Ovary (tissue), 7 donors: ENCODE measurements at regions not wholly inside any gene's neighbourhood (a gene's known extent, or its start where the extent isn't known, plus 50 kb on each side); places are given as distances from the start of the nearest gene placed in this dataset.

ENCODE experiments used
- DNase-seq, 5 donors: peaks; one replicate each; pipeline ENCODE4 v3.0.0-alpha.2; 2019 to 2020
- H3K27ac ChIP-seq, 2 donors: fragments of 200-600 bp; one replicate each; pipeline versions ENCODE4 v1.5.1 to v1.8.0; 2019 to 2022
- H3K27me3 ChIP-seq: fragments of 200-600 bp; one replicate; pipeline ENCODE4 v1.8.0; 2022
- H3K36me3 ChIP-seq: fragments of 200-600 bp; sonication (generic); one replicate; pipeline ENCODE4 v1.5.1; 2019
- H3K4me1 ChIP-seq: one replicate; pipeline ENCODE4 v1.8.1; 2013; ENCODE audit warnings: mild to moderate bottlenecking, moderate library complexity; ENCODE audit not compliant: insufficient read depth
- H3K4me3 ChIP-seq: fragments of 200-600 bp; sonication (generic); one replicate; pipeline ENCODE4 v1.5.1; 2017
- H3K9me3 ChIP-seq, 2 donors: fragments of 200-600 bp in 1 of 2; sonication (generic) in 1 of 2; one replicate each; pipeline versions ENCODE4 v1.5.1 to v1.8.1; 2013 to 2019; ENCODE audit warnings: mild to moderate bottlenecking in 1 of 2, moderate library complexity in 1 of 2
- EP300 ChIP-seq: sonication (generic); formaldehyde crosslinking; IDR thresholded peaks from one replicate; pipeline ENCODE4 v1.6.1; 2017; ENCODE audit warnings: antibody characterized with exemption
- POLR2A ChIP-seq: fragments of 450-650 bp; IDR thresholded peaks from one replicate; pipeline ENCODE4 v1.6.1; 2017; ENCODE audit warnings: antibody characterized with exemption, mild to moderate bottlenecking, moderate library complexity
- WGBS, 3 donors: extraction: QIAGEN DNeasy Blood & Tissue Kit in 1 of 3; methylation state at CpG; one replicate each; pipeline versions ENCODE4 v1.1.5 to v1.1.7; 2013 to 2017; 5-methylcytosine and 5-hydroxymethylcytosine counted together
- intact Hi-C, 4 donors: fragments of 100-400 bp; cut with DNase I; formaldehyde crosslinking; loops; one replicate each; pipeline versions ENCODE4 v1.11.0 to v1.15.1; 2022 to 2023
- TF ChIP-seq, protein P1 (sequence below), 3 donors: fragments of 450-650 bp in 2 of 3; fragments of 200-600 bp in 1 of 3; IDR thresholded peaks; one replicate each; pipeline versions ENCODE4 v1.5.1 to v1.8.0; 2016 to 2022; ENCODE audit warnings: antibody characterized with exemption in 3 of 3, mild to moderate bottlenecking in 1 of 3
- donor health status: DM: no; HTN: no; CAD: no; lungs with moderate emphysema.
- donor health status: DM: no; HTN: no; CAD: no.
- donor health status: Bipolar disorder and iron deficiency.
- donor health status: DM: no; HTN: no; CAD: no.
- donor health status: DM: yes; HTN: yes; CAD: no.

DNA sequence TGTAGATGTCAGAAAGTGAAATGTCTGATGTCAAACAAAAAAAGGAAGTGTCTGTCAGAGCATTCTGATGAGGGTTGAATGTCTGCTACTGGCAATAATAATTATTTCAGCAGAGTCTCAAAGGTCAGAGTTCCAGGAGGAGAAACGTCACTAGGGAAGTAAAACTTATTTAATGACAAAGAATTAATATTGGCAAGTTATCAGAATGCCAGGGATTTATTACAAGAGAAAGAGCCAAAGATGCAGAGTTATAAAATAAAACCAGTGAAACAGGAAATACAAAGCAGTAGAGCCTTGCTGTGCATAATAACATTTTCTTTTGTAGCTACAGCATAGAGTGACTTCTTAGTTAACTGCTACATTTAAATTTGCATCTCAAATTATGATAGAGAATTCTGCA lies 504.0 kb upstream of the LRRC4C start:
- 0 to 25% (median 14%) methylated on average over 1 of the region's 1 CpG for WGBS, 3 donors
- DNase-seq: no peak
- no peaks in the 10 kb centered on the region for H3K36me3 ChIP-seq
- no peaks in the 10 kb centered on the region for H3K27me3 ChIP-seq
- no peaks in the 10 kb centered on the region for H3K9me3 ChIP-seq
- H3K4me3 ChIP-seq: no peak overlapping the region
- TF ChIP-seq, protein P1, sequence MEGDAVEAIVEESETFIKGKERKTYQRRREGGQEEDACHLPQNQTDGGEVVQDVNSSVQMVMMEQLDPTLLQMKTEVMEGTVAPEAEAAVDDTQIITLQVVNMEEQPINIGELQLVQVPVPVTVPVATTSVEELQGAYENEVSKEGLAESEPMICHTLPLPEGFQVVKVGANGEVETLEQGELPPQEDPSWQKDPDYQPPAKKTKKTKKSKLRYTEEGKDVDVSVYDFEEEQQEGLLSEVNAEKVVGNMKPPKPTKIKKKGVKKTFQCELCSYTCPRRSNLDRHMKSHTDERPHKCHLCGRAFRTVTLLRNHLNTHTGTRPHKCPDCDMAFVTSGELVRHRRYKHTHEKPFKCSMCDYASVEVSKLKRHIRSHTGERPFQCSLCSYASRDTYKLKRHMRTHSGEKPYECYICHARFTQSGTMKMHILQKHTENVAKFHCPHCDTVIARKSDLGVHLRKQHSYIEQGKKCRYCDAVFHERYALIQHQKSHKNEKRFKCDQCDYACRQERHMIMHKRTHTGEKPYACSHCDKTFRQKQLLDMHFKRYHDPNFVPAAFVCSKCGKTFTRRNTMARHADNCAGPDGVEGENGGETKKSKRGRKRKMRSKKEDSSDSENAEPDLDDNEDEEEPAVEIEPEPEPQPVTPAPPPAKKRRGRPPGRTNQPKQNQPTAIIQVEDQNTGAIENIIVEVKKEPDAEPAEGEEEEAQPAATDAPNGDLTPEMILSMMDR (IDR thresholded peaks at IDR 0.05): no peak
- TF ChIP-seq EP300: no peak
- TF ChIP-seq POLR2A: no peak
- no peak overlapping the region for H3K27ac ChIP-seq
- intact Hi-C loops: no loop called here
- no peaks in the 10 kb centered on the region for H3K4me1 ChIP-seq

DNA sequence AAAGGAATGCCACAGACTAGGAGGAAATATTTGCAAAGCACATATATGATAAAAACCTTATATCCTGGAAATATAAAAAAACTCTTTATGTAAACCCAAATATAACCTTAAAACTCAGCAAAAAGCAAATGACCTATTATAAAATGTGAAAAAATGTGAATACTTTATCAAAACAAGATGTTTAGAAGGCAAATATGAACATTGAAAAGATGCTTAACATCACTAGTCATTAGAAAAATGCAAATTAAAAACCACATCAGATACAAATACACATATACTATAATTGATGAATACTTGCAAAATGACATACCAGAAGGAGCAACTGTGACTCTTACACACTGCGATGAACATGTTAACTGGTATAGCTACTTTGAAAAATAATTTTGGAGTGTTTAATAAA lies 511.2 kb upstream of the LRRC4C start:
- intact Hi-C loops: no loop called here
- Histone ChIP-seq H3K4me1 (no peaks in the 10 kb centered on the region), H3K4me3 (no peak overlapping the region), H3K36me3 (no peaks in the 10 kb centered on the region), H3K27ac (no peak overlapping the region), H3K27me3 (no peaks in the 10 kb centered on the region), H3K9me3 (no peaks in the 10 kb centered on the region)
- 92 to 100% (median 96%) methylated on average over 1 of the region's 1 CpG for WGBS, 3 donors
- TF ChIP-seq EP300: no peak
- no peak for DNase-seq

DNA sequence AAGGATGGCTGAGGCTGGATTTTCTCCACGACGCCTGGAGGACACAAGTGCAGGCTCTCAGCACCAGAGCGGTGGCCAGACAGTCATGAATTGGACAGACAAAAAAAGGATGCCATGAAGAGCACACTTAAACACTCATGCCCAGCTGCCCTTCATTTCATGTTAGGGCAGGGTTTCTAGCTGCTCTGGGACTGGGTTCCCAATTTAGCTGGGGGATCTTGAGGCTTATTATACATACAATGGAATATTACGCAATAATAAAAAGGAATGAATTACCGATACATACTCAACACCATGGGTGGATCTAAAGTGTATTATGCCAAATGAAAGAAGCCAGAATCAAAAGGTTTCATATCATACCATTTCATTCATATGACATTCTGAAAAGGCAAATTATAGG lies 512.1 kb upstream of the LRRC4C start:
- no peaks in the 10 kb centered on the region for H3K27me3 ChIP-seq
- intact Hi-C loops: no loop called here
- no peak for TF ChIP-seq POLR2A
- TF ChIP-seq, protein P1 (IDR thresholded peaks at IDR 0.05): no peak
- TF ChIP-seq EP300: no peak

DNA sequence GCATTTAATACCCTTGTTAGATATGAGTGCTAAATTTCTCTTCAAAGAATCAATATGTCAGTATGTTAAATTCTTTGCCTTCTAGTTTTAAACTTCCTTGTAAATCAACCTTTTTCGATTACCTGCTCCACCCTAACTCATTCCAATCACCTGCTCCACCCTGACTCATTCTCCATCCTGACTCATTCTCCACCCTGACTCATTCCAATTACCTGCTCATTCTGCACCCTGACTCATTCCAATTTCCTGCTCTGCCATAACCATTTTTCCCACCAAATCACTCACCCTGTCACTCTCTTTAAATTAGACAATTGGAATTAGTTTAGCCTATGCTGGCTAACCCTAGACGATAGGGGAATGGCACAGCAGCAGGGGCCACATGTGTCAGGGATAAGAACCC lies 519.5 kb upstream of the LRRC4C start:
- H3K4me3 ChIP-seq: no peak overlapping the region
- DNase-seq: no peak
- H3K27ac ChIP-seq: no peak overlapping the region
- H3K36me3 ChIP-seq: no peaks in the 10 kb centered on the region
- H3K27me3 ChIP-seq: no peaks in the 10 kb centered on the region
- intact Hi-C loops: no loop called here
- no peaks in the 10 kb centered on the region for H3K9me3 ChIP-seq
- 87 to 96% (median 90%) methylated on average over 2 of the region's 2 CpGs for WGBS, 3 donors
- TF ChIP-seq, protein P1 (IDR thresholded peaks at IDR 0.05): no peak
- TF ChIP-seq EP300 (no peak), POLR2A (no peak)
- no peaks in the 10 kb centered on the region for H3K4me1 ChIP-seq

More for the DNA sequence above, 512.1 kb upstream of the LRRC4C start:
- 72 to 80% (median 75%) methylated on average over 5 of the region's 5 CpGs for WGBS, 3 donors
- Histone ChIP-seq H3K36me3 (no peaks in the 10 kb centered on the region), H3K9me3 (no peaks in the 10 kb centered on the region), H3K27ac (no peak overlapping the region), H3K4me3 (no peak overlapping the region), H3K4me1 (no peaks in the 10 kb centered on the region)
- DNase-seq: no peak

DNA sequence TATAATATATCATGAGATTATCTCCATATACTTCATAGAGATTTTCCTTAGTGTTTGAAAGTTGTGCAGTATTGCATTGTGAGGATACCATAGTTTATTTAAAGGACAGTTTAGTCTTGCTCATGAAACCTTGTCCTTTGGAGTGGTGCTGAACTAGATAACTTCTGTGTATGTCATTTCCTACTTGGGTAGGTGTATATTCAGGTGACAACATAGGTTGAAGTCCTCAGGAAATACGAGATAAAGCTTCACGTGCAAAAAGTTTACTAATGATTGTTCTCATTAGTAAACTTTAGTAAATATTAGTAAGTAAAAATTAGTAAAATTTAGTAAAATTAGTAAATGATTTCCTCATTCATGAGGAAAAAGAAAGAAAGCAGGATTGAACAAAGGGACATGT lies 521.3 kb upstream of the LRRC4C start:
- H3K4me1 ChIP-seq: no peaks in the 10 kb centered on the region
- no peaks in the 10 kb centered on the region for H3K9me3 ChIP-seq
- 77 to 89% (median 88%) methylated on average over 2 of the region's 2 CpGs for WGBS, 3 donors
- H3K36me3 ChIP-seq: no peaks in the 10 kb centered on the region
- DNase-seq: no peak
- TF ChIP-seq, protein P1 (IDR thresholded peaks at IDR 0.05): no peak
- TF ChIP-seq POLR2A (no peak), EP300 (no peak)
- no peak overlapping the region for H3K27ac ChIP-seq
- no peak overlapping the region for H3K4me3 ChIP-seq
- intact Hi-C loops: no loop called here
- H3K27me3 ChIP-seq: no peaks in the 10 kb centered on the region
